Esophagus squamous epithelium (tissue), 4 donors: ENCODE measurements at regions not wholly inside any gene's neighbourhood (a gene's known extent, or its start where the extent isn't known, plus 50 kb on each side); places are given as distances from the start of the nearest gene placed in this dataset.

ENCODE experiments used
- POLR2A ChIP-seq, 4 donors: fragments of 450-650 bp; IDR thresholded peaks; one replicate each; pipeline ENCODE4 v1.6.1; 2017; ENCODE audit warnings: antibody characterized with exemption in 4 of 4, mild to moderate bottlenecking in 4 of 4, moderate library complexity in 3 of 4
- TF ChIP-seq, protein P1 (sequence below), 6 experiments: fragments of 450-650 bp in 4 of 6; fragments of 200-600 bp in 2 of 6; sonication (generic) in 2 of 6; IDR thresholded peaks; one replicate each; pipeline ENCODE4 v1.5.1; 2016 to 2019; ENCODE audit warnings: antibody characterized with exemption in 6 of 6, mild to moderate bottlenecking in 4 of 6, moderate library complexity in 4 of 6

DNA sequence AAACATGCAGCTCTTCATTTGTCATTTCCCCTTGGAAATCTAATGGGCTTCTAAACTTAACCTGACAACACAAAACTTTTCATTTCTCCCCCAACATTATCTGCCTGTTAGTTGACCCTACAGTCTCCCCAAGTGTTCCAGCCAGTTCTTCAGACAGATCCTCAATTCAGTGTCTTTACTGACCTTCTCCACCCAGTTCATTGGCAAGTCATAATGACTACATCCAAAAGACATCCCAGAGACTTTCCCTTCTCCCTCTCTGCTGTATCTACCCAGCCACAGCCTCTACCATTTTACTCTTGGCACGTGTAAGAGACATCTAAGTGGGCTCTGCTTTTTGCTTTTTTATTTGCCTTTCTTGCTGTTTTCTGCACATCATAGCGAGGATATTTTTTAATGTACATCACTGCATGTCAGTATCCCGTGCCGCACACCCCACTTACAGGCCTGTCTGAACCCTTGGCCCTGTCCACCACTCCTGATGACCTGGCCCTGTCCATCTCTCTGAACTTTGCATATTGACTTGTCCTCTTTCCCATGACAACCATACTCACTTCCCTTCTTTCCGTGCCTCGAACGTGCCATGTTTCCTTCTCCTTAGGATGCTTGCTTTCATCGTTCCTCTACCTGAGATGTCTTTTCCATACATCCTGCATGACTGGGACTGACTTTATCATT is 391.9 kb downstream of the IRS2 start:
- TF ChIP-seq, protein P1, sequence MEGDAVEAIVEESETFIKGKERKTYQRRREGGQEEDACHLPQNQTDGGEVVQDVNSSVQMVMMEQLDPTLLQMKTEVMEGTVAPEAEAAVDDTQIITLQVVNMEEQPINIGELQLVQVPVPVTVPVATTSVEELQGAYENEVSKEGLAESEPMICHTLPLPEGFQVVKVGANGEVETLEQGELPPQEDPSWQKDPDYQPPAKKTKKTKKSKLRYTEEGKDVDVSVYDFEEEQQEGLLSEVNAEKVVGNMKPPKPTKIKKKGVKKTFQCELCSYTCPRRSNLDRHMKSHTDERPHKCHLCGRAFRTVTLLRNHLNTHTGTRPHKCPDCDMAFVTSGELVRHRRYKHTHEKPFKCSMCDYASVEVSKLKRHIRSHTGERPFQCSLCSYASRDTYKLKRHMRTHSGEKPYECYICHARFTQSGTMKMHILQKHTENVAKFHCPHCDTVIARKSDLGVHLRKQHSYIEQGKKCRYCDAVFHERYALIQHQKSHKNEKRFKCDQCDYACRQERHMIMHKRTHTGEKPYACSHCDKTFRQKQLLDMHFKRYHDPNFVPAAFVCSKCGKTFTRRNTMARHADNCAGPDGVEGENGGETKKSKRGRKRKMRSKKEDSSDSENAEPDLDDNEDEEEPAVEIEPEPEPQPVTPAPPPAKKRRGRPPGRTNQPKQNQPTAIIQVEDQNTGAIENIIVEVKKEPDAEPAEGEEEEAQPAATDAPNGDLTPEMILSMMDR (IDR thresholded peaks at IDR 0.05), result no peak
- TF ChIP-seq POLR2A (IDR thresholded peaks at IDR 0.05), result no peak
